K562 (cell line): ENCODE measurements at regions not wholly inside any gene's neighbourhood (a gene's known extent, or its start where the extent isn't known, plus 50 kb on each side); places are given as distances from the start of the nearest gene placed in this dataset.
A peak's percentile ranks its signal among the peaks of the same experiment; 100 is the strongest.

Source experiments
- ATAC-seq: fragments of 200-7000 bp; cut with Tn5 transposase; 3 replicates; pipeline ENCODE4 v1.9.1; 2020; ENCODE audit warnings: moderate library complexity
- BruUV-seq: library from RNA; stranded (reverse); fragments of 400-500 nt; replicated peaks from 2 replicates; lab custom pipeline; 2021; lab: Mats Ljungman, UMichigan
- CTCF ChIA-PET: fragments of 300-600 bp; formaldehyde crosslinking; extraction: SDS; loops from one replicate; lab custom pipeline; 2021; ENCODE audit warnings: low intra/inter-chr PET ratio; lab: Yijun Ruan, JAX
- POLR2A ChIA-PET: fragments of 300-600, 350-650 bp; sonication (Branson Sonifier 250); formaldehyde crosslinking; extraction: SDS; loops from one replicate; lab custom pipeline; 2021; ENCODE audit warnings: antibody characterized with exemption, inconsistent platforms; lab: Yijun Ruan, JAX
- DNase-seq, 4 experiments: peaks; one replicate each; pipeline versions ENCODE4 v3.0.0 to v3.0.0-alpha.2; 2011 to 2018; ENCODE audit warnings: low spot score in 3 of 4, mixed read lengths in 3 of 4; ENCODE audit errors: extremely low read depth in 1 of 4
- FAIRE-seq: peaks from 2 replicates; lab custom pipeline; 2011; peaks lifted over from hg19 to GRCh38; lab: Jason Lieb, UNC
- H2AFZ ChIP-seq: 2 replicates; pipeline ENCODE4 v1.6.0; 2011; ENCODE audit warnings: low read depth, low read length, control low read depth, inconsistent platforms
- H3K27ac ChIP-seq: fragments of 200-600 bp; 3 replicates; pipeline ENCODE4 v1.8.0; 2011; ENCODE audit warnings: low read depth, mild to moderate bottlenecking, control low read depth, inconsistent platforms, low read length, moderate library complexity, mixed read lengths; ENCODE audit errors: extremely low read depth
- H3K27me3 ChIP-seq, 2 experiments: fragments of 300-600 bp in 1 of 2; 2 replicates in 1 of 2; 3 replicates in 1 of 2; pipeline versions ENCODE4 v1.6.0 to v1.8.0; 2011; ENCODE audit warnings: inconsistent platforms in 2 of 2, low read length in 2 of 2, mild to moderate bottlenecking in 1 of 2, mixed read lengths in 1 of 2, moderate library complexity in 1 of 2; ENCODE audit not compliant: control insufficient read depth in 2 of 2, insufficient read depth in 2 of 2
- H3K36me3 ChIP-seq: fragments of 300-600 bp; 3 replicates; pipeline ENCODE4 v1.8.0; 2011; ENCODE audit warnings: mild to moderate bottlenecking, low read length, inconsistent platforms; ENCODE audit not compliant: control insufficient read depth, insufficient read depth
- H3K4me1 ChIP-seq, 2 experiments: fragments of 200-600 bp in 1 of 2; replicated peaks in 1 of 2; 2 replicates in 1 of 2; 3 replicates in 1 of 2; pipeline versions ENCODE4 v1.5.1 to v1.8.0; 2011; ENCODE audit warnings: inconsistent platforms in 2 of 2, low read length in 2 of 2, mild to moderate bottlenecking in 1 of 2, mixed read lengths in 1 of 2, moderate library complexity in 1 of 2; ENCODE audit not compliant: control insufficient read depth in 2 of 2, insufficient read depth in 2 of 2
- H3K4me2 ChIP-seq: 2 replicates; pipeline ENCODE4 v1.6.1; 2011; ENCODE audit warnings: low read length, control low read depth, inconsistent platforms, mixed read lengths; ENCODE audit not compliant: insufficient read depth
- H3K4me3 ChIP-seq: fragments of 200-600 bp; sonication (generic), shearing (Covaris generic); 2 replicates; pipeline ENCODE4 v1.5.1; 2016; ENCODE audit warnings: control low read depth, inconsistent platforms
- H3K79me2 ChIP-seq: fragments of 200-600 bp; 3 replicates; pipeline ENCODE4 v1.8.0; 2011; ENCODE audit warnings: low read length, inconsistent platforms; ENCODE audit not compliant: control insufficient read depth, insufficient read depth
- H3K9ac ChIP-seq, 2 experiments: 2 replicates each; pipeline versions ENCODE4 v1.6.0 to v1.6.1; 2011; ENCODE audit warnings: low read depth in 2 of 2, low read length in 2 of 2, control low read depth in 1 of 2, inconsistent platforms in 1 of 2, mild to moderate bottlenecking in 1 of 2, mixed read lengths in 1 of 2; ENCODE audit not compliant: insufficient read depth in 1 of 2
- H3K9me1 ChIP-seq: one replicate; pipeline ENCODE4 v1.6.0; 2011; ENCODE audit warnings: inconsistent platforms, mild to moderate bottlenecking, low read length, moderate library complexity; ENCODE audit not compliant: control insufficient read depth, insufficient read depth
- H3K9me3 ChIP-seq: replicated peaks from 2 replicates; pipeline ENCODE4 v1.5.1; 2011; ENCODE audit warnings: low read depth, low read length, inconsistent platforms; ENCODE audit not compliant: control insufficient read depth, insufficient read depth
- H4K20me1 ChIP-seq: replicated peaks from 2 replicates; pipeline ENCODE4 v1.6.1; 2011; ENCODE audit warnings: low read length, inconsistent platforms, mixed read lengths; ENCODE audit not compliant: control insufficient read depth, insufficient read depth
- CTBP1 ChIP-seq: fragments of 450-650 bp; IDR thresholded peaks from 2 replicates; pipeline ENCODE4 v1.6.1; 2016; ENCODE audit warnings: borderline replicate concordance
- FOXP1 ChIP-seq: sonication (generic); formaldehyde crosslinking; IDR thresholded peaks from 2 replicates; pipeline ENCODE4 v1.8.0; 2022; ENCODE audit warnings: mild to moderate bottlenecking, missing genetic modification reagents
- HDAC1 ChIP-seq, 2 experiments: fragments of 450-650 bp; IDR thresholded peaks; 2 replicates each; pipeline ENCODE4 v1.6.1; 2016 to 2017; ENCODE audit warnings: inconsistent platforms in 1 of 2, mild to moderate bottlenecking in 1 of 2, moderate library complexity in 1 of 2
- KDM1A ChIP-seq, 2 experiments: fragments of 450-650 bp; IDR thresholded peaks; 2 replicates each; pipeline ENCODE4 v1.6.1; 2016; ENCODE audit warnings: mild to moderate bottlenecking in 2 of 2
- WGBS: fragments of 100-300 bp; shearing (Covaris generic); methylation state at CpG from one replicate; pipeline ENCODE4 v1.1.6; 2016; ENCODE audit warnings: low coverage, mixed read lengths; ENCODE audit not compliant: insufficient coverage; ENCODE audit errors: missing lambda C conversion rate; 5-methylcytosine and 5-hydroxymethylcytosine counted together
- in situ Hi-C: fragments of 300-500 bp; cut with MboI; formaldehyde crosslinking; loops from 4 replicates; pipeline ENCODE4 v1.15.0; 2018; ENCODE audit warnings: inconsistent platforms, mixed read lengths
- intact Hi-C: fragments of 100-400 bp; cut with micrococcal nuclease; formaldehyde crosslinking; loops from 2 replicates; pipeline ENCODE4 v1.14.2; 2022
- TF ChIP-seq, protein P1 (sequence below), 2 experiments: fragments of 450-650 bp in 1 of 2; sonication (generic) in 1 of 2; formaldehyde crosslinking; conservative IDR thresholded peaks; 2 replicates each; pipeline versions ENCODE4 v1.4.0 to v1.8.1; 2020 to 2022; ENCODE audit warnings: mild to moderate bottlenecking in 1 of 2, missing genetic modification reagents in 1 of 2
- TF ChIP-seq, protein P2 (sequence below): fragments of 450-650 bp; formaldehyde crosslinking; IDR thresholded peaks from 2 replicates; pipeline ENCODE4 v1.4.0; 2022; ENCODE audit warnings: missing genetic modification characterization

DNA sequence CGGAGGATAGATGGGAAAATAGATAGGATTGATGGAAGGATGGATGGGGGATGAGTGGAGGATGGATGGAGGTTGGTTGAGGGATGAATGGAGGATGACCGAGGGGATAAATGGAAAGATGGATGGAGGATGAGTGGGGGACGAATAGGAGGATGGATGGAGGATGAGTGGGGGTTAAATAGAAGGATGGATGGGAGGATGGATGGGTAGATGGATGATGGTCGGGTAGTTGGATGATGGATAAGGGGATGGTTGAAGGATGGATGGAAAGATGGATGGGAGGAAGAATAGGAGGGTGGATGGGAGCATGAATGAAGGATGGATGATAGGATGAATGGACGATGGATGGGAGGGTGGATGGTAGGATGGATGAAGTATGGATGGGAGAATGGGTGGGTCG lies 219.3 kb upstream of the IER5L start:
- no peaks in the 10 kb centered on the region for H3K79me2 ChIP-seq
- H3K4me3 ChIP-seq, result no peak overlapping the region
- ATAC-seq, result no peak
- H2AFZ ChIP-seq, result no peak overlapping the region
- no peaks in the 10 kb centered on the region for H3K9me3 ChIP-seq
- H3K4me2 ChIP-seq, result no peak overlapping the region
- H3K36me3 ChIP-seq, result no peaks in the 10 kb centered on the region
- CTCF ChIA-PET, result no interaction called here
- peaks cover 9 to 34% of the 10 kb centered on the region in 2 experiments for H3K4me1 ChIP-seq
- no peak overlapping the region for H3K9ac ChIP-seq
- POLR2A ChIA-PET, result no interaction called here
- TF ChIP-seq HDAC1 (IDR thresholded peaks at IDR 0.05) (peak in 1 of 2 experiments; percentile 46; a peak in 1 of 4 replicates), FOXP1 (CRISPR knock-in tag) (no peak), CTBP1 (peak; percentile 33; the same call in 1 of the 2 replicates), KDM1A (IDR thresholded peaks at IDR 0.05) (peak in 1 of 2 experiments; percentile 35; a peak in 1 of 4 replicates)
- TF ChIP-seq, protein P1, sequence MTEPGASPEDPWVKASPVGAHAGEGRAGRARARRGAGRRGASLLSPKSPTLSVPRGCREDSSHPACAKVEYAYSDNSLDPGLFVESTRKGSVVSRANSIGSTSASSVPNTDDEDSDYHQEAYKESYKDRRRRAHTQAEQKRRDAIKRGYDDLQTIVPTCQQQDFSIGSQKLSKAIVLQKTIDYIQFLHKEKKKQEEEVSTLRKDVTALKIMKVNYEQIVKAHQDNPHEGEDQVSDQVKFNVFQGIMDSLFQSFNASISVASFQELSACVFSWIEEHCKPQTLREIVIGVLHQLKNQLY (CRISPR knock-in tag; conservative IDR thresholded peaks at IDR 0.05), result no peak
- TF ChIP-seq, protein P2, sequence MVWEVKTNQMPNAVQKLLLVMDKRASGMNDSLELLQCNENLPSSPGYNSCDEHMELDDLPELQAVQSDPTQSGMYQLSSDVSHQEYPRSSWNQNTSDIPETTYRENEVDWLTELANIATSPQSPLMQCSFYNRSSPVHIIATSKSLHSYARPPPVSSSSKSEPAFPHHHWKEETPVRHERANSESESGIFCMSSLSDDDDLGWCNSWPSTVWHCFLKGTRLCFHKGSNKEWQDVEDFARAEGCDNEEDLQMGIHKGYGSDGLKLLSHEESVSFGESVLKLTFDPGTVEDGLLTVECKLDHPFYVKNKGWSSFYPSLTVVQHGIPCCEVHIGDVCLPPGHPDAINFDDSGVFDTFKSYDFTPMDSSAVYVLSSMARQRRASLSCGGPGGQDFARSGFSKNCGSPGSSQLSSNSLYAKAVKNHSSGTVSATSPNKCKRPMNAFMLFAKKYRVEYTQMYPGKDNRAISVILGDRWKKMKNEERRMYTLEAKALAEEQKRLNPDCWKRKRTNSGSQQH (CRISPR knock-in tag), result peak; percentile 60; the same call in 1 of the 2 replicates
- BruUV-seq, result no TSS peak
- intact Hi-C loops, result no loop called here
- in situ Hi-C loops, result no loop called here
- H3K27me3 ChIP-seq, result no peaks in the 10 kb centered on the region
- H3K9me1 ChIP-seq, result no peaks in the 10 kb centered on the region
- H3K27ac ChIP-seq, result no peak overlapping the region
- no peaks in the 10 kb centered on the region for H4K20me1 ChIP-seq
- DNase-seq, result no peak
- FAIRE-seq, result no peak
- WGBS, result 3% methylated on average over 6 of the region's 6 CpGs
